ENCODE measurements at regions not wholly inside any gene's neighbourhood (a gene's known extent, or its start where the extent isn't known, plus 50 kb on each side); places are given as distances from the start of the nearest gene placed in this dataset.

DNA sequence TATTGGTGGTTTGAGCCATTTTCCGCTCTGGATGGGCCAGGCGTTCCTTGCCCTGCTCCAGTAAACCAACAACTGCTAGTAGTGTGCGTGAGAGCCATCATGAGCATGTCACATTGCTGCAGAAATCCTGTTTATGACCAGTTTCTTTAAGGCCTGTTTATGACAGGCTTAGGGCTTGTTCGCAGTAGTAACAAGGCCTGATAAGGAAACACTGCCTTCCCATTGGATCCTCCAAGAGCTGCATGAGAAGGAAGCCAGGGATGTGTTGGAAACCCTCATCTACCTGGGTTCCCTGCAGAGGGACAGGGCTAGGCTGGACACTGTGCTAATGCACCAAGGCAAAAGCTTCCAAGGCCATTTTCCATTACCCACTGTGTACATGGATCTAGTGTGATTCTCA, 153.9 kb downstream of the ZNF518B start:
- TF ChIP-seq CTCF (IDR thresholded peaks at IDR 0.05; ENCODE audit: borderline replicate concordance, extremely low read depth, low read length, poor library complexity, severe bottlenecking) (no peak), EZH2 (IDR thresholded peaks at IDR 0.05; ENCODE audit: borderline replicate concordance, low read depth, low read length, severe bottlenecking) (no peak)

Data from DND-41 (cell line).